ENCODE measurements at regions not wholly inside any gene's neighbourhood (a gene's known extent, or its start where the extent isn't known, plus 50 kb on each side); places are given as distances from the start of the nearest gene placed in this dataset.
A peak's percentile ranks its signal among the peaks of the same experiment; 100 is the strongest.

GRCh38 chr1:57784356-57784755 lies 360.5 kb upstream of the DAB1 start:
- no peak for DNase-seq

GRCh38 chr1:57782357-57782756 lies 358.5 kb upstream of the DAB1 start:
- DNase-seq, result no peak

- no peak for DNase-seq
Observed at GRCh38 chr1:57772580-57773195, 348.8 kb upstream of the DAB1 start.

GRCh38 chr1:57770772-57771171 lies 346.9 kb upstream of the DAB1 start:
- DNase-seq, result peak in 1 of 3 donors; percentile 2

- no peak for DNase-seq
Observed at GRCh38 chr1:57770236-57770635, 346.4 kb upstream of the DAB1 start.

- DNase-seq, result no peak
Observed at GRCh38 chr1:57761628-57762027, 337.8 kb upstream of the DAB1 start.

- DNase-seq, result no peak
Observed at GRCh38 chr1:57752843-57753242, 329.0 kb upstream of the DAB1 start.

GRCh38 chr1:57748719-57749118 lies 324.9 kb upstream of the DAB1 start:
- DNase-seq, result no peak

- no peak for DNase-seq
Observed at GRCh38 chr1:57747818-57748217, 324.0 kb upstream of the DAB1 start.

GRCh38 chr1:57741521-57741920 lies 317.7 kb upstream of the DAB1 start:
- DNase-seq, result no peak

GRCh38 chr1:57736940-57737339 lies 313.1 kb upstream of the DAB1 start:
- DNase-seq, result no peak

- no peak for DNase-seq
Observed at GRCh38 chr1:57729181-57729580, 305.3 kb upstream of the DAB1 start.

GRCh38 chr1:57727121-57727520 lies 303.3 kb upstream of the DAB1 start:
- DNase-seq, result no peak

- no peak for DNase-seq
Observed at GRCh38 chr1:57725318-57725717, 301.5 kb upstream of the DAB1 start.

- DNase-seq, result no peak
Observed at GRCh38 chr1:57724535-57724934, 300.7 kb upstream of the DAB1 start.

- DNase-seq, result no peak
Observed at GRCh38 chr1:57722285-57722978, 298.6 kb upstream of the DAB1 start.

GRCh38 chr1:57721001-57721400 lies 297.1 kb upstream of the DAB1 start:
- DNase-seq, result no peak

- no peak for DNase-seq
Observed at GRCh38 chr1:57719274-57719673, 295.4 kb upstream of the DAB1 start.

GRCh38 chr1:57713501-57713900 lies 289.6 kb upstream of the DAB1 start:
- no peak for DNase-seq

- DNase-seq, result no peak
Observed at GRCh38 chr1:57712846-57713245, 289.0 kb upstream of the DAB1 start.

- no peak for DNase-seq
Observed at GRCh38 chr1:57711326-57711725, 287.5 kb upstream of the DAB1 start.

- no peak for DNase-seq
Observed at GRCh38 chr1:57707631-57708030, 283.8 kb upstream of the DAB1 start.

GRCh38 chr1:57704811-57705210 lies 281.0 kb upstream of the DAB1 start:
- DNase-seq, result no peak

- no peak for DNase-seq
Observed at GRCh38 chr1:57704231-57704630, 280.4 kb upstream of the DAB1 start.

GRCh38 chr1:57696904-57697303 lies 273.0 kb upstream of the DAB1 start:
- DNase-seq, result no peak

Data from suppressor macrophage treated with lipopolysaccharide for 1 hour (primary cell).